Jurkat, Clone E6-1 (cell line): ENCODE measurements at regions not wholly inside any gene's neighbourhood (a gene's known extent, or its start where the extent isn't known, plus 50 kb on each side); places are given as distances from the start of the nearest gene placed in this dataset.
"Not testable (repeated sequence)": the region's sequence is repeated elsewhere in the genome, so short reads cannot be mapped to it uniquely, and the experiment has no call there.

Source experiments
- DNase-seq: peaks from one replicate; pipeline ENCODE4 v3.0.0-alpha.2; 2011; ENCODE audit warnings: low read depth, low spot score
- H3K4me3 ChIP-seq: 2 replicates; pipeline ENCODE4 v1.5.1; 2011; ENCODE audit warnings: mild to moderate bottlenecking, low read length, control low read depth, moderate library complexity

GRCh38 chr11:28837599-28837998 is 729.4 kb downstream of the METTL15 start:
- no peak for DNase-seq
- H3K4me3 ChIP-seq: no peak overlapping the region

GRCh38 chr11:28836285-28837081 is 728.3 kb downstream of the METTL15 start:
- DNase-seq: no peak
- H3K4me3 ChIP-seq: no peak overlapping the region

- DNase-seq: no peak
These were observed 727.6 kb downstream of the METTL15 start for GRCh38 chr11:28835790-28836189.

GRCh38 chr11:28835317-28835716 is 727.1 kb downstream of the METTL15 start:
- no peak overlapping the region for H3K4me3 ChIP-seq
- no peak for DNase-seq

More at GRCh38 chr11:28835790-28836189, 727.6 kb downstream of the METTL15 start:
- no peak overlapping the region for H3K4me3 ChIP-seq

GRCh38 chr11:28834877-28835276 is 726.7 kb downstream of the METTL15 start:
- H3K4me3 ChIP-seq: no peak overlapping the region
- no peak for DNase-seq

- no peak overlapping the region for H3K4me3 ChIP-seq
- DNase-seq: no peak
These were observed 725.5 kb downstream of the METTL15 start for GRCh38 chr11:28833670-28834069.

- H3K4me3 ChIP-seq: no peak overlapping the region
- DNase-seq: no peak
These were observed 725.0 kb downstream of the METTL15 start for GRCh38 chr11:28833169-28833568.

- DNase-seq: no peak
- no peak overlapping the region for H3K4me3 ChIP-seq
These were observed 718.6 kb downstream of the METTL15 start for GRCh38 chr11:28826807-28827206.

GRCh38 chr11:28822576-28822975 is 714.4 kb downstream of the METTL15 start:
- DNase-seq: no peak

GRCh38 chr11:28820296-28820989 is 712.3 kb downstream of the METTL15 start:
- no peak overlapping the region for H3K4me3 ChIP-seq
- DNase-seq: no peak

More at GRCh38 chr11:28822576-28822975, 714.4 kb downstream of the METTL15 start:
- H3K4me3 ChIP-seq: no peak overlapping the region

GRCh38 chr11:28819741-28820140 is 711.6 kb downstream of the METTL15 start:
- no peak overlapping the region for H3K4me3 ChIP-seq
- DNase-seq: no peak

- no peak for DNase-seq
- no peak overlapping the region for H3K4me3 ChIP-seq
These were observed 706.9 kb downstream of the METTL15 start for GRCh38 chr11:28815110-28815509.

- no peak for DNase-seq
- no peak overlapping the region for H3K4me3 ChIP-seq
These were observed 700.6 kb downstream of the METTL15 start for GRCh38 chr11:28808771-28809170.

- DNase-seq: no peak
- no peak overlapping the region for H3K4me3 ChIP-seq
These were observed 691.1 kb downstream of the METTL15 start for GRCh38 chr11:28799316-28799715.

- no peak overlapping the region for H3K4me3 ChIP-seq
- DNase-seq: no peak
These were observed 690.1 kb downstream of the METTL15 start for GRCh38 chr11:28798286-28798685.

GRCh38 chr11:28797536-28797935 is 689.3 kb downstream of the METTL15 start:
- DNase-seq: no peak
- no peak overlapping the region for H3K4me3 ChIP-seq

- DNase-seq: no peak
- H3K4me3 ChIP-seq: no peak overlapping the region
These were observed 686.2 kb downstream of the METTL15 start for GRCh38 chr11:28794405-28794804.

- no peak for DNase-seq
- H3K4me3 ChIP-seq: no peak overlapping the region
These were observed 685.1 kb downstream of the METTL15 start for GRCh38 chr11:28793282-28793738.

GRCh38 chr11:28792856-28793255 is 684.7 kb downstream of the METTL15 start:
- no peak overlapping the region for H3K4me3 ChIP-seq
- DNase-seq: no peak

- DNase-seq: not testable (repeated sequence)
These were observed 679.7 kb downstream of the METTL15 start for GRCh38 chr11:28787897-28788296.

More at GRCh38 chr11:28787897-28788296, 679.7 kb downstream of the METTL15 start:
- not testable (repeated sequence) for H3K4me3 ChIP-seq
